Activated CD8-positive, alpha-beta T cell treated with anti-CD3 and anti-CD28 coated beads for 36 hours (primary cell): ENCODE measurements at regions not wholly inside any gene's neighbourhood (a gene's known extent, or its start where the extent isn't known, plus 50 kb on each side); places are given as distances from the start of the nearest gene placed in this dataset.

ENCODE experiments used
- ATAC-seq: fragments of 200-7000 bp; cut with Tn5 transposase; one replicate; pipeline ENCODE4 v1.10.0; 2021; ENCODE audit warnings: mild to moderate bottlenecking, moderate library complexity
- CTCF ChIA-PET: fragments of 350-600 bp; sonication (Branson Sonifier 250); formaldehyde crosslinking; loops from one replicate; lab custom pipeline; 2021; ENCODE audit warnings: antibody characterized with exemption; lab: Charles Lee
- POLR2A ChIA-PET: fragments of 350-600 bp; sonication (Branson Sonifier 250); formaldehyde crosslinking; loops from one replicate; lab custom pipeline; 2021; ENCODE audit warnings: antibody characterized with exemption; lab: Charles Lee
- DNase-seq: peaks from one replicate; pipeline ENCODE4 v3.0.0-alpha.2; 2020
- H3K27ac Mint-ChIP-seq: one replicate; pipeline ENCODE4 v1.8.0; 2021; ENCODE audit warnings: mild to moderate bottlenecking, mixed read lengths
- H3K27me3 Mint-ChIP-seq: one replicate; pipeline ENCODE4 v1.8.0; 2021; ENCODE audit warnings: mixed read lengths
- H3K36me3 Mint-ChIP-seq: one replicate; pipeline ENCODE4 v1.8.0; 2021; ENCODE audit warnings: low read depth, mixed read lengths
- H3K4me1 Mint-ChIP-seq: one replicate; pipeline ENCODE4 v1.8.0; 2021; ENCODE audit warnings: low read depth, mixed read lengths
- H3K4me3 Mint-ChIP-seq: one replicate; pipeline ENCODE4 v1.8.0; 2021; ENCODE audit warnings: mild to moderate bottlenecking, moderate library complexity, mixed read lengths
- H3K9me3 Mint-ChIP-seq: one replicate; pipeline ENCODE4 v1.8.0; 2021; ENCODE audit warnings: mixed read lengths
- CTCF ChIP-seq: fragments of 200-600 bp; IDR thresholded peaks from one replicate; pipeline ENCODE4 v1.8.0; 2022; ENCODE audit warnings: antibody characterized with exemption, mild to moderate bottlenecking
- intact Hi-C: fragments of 100-400 bp; cut with micrococcal nuclease; formaldehyde crosslinking; loops from one replicate; pipeline ENCODE4 v1.10.0; 2022

GRCh38 chr16:66261826-66262225 lies 104.7 kb upstream of the CDH5 start:
- ATAC-seq (no peak), DNase-seq (no peak)
- peaks cover 7% of the 10 kb centered on the region for H3K27me3 Mint-ChIP-seq
- no peak for TF ChIP-seq CTCF
- H3K4me1 Mint-ChIP-seq: peaks cover 4% of the 10 kb centered on the region
- H3K9me3 Mint-ChIP-seq: no peaks in the 10 kb centered on the region
- H3K4me3 Mint-ChIP-seq: no peak overlapping the region
- no peak overlapping the region for H3K27ac Mint-ChIP-seq
- no peaks in the 10 kb centered on the region for H3K36me3 Mint-ChIP-seq
- ChIA-PET CTCF (interaction anchor here (1.1 kb wide), 2 partner anchors 13 to 17 kb away, joined by 3 read pairs; no protein-coding TSS in a partner anchor), POLR2A (no interaction called here)
- intact Hi-C loops: loop anchor here (10.0 kb wide), 1 partner anchor 557 kb away; no protein-coding TSS in a partner anchor

- Mint-ChIP-seq H3K4me1 (no peaks in the 10 kb centered on the region), H3K9me3 (no peaks in the 10 kb centered on the region), H3K4me3 (no peak overlapping the region), H3K27me3 (peaks cover 2% of the 10 kb centered on the region), H3K27ac (no peak overlapping the region), H3K36me3 (no peaks in the 10 kb centered on the region)
- ChIA-PET POLR2A (no interaction called here), CTCF (interaction anchor here (1.1 to 1.6 kb wide), 2 partner anchors 10 to 14 kb away, joined by 3 to 4 read pairs; no protein-coding TSS in a partner anchor)
- intact Hi-C loops: loop anchor here (10.0 kb wide), 1 partner anchor 556 kb away; no protein-coding TSS in a partner anchor
- no peak for DNase-seq
- no peak for TF ChIP-seq CTCF
- no peak for ATAC-seq
Measured at GRCh38 chr16:66260522-66261254, 105.8 kb upstream of the CDH5 start.

- no peak for ATAC-seq
Measured at GRCh38 chr16:66258916-66259845, 107.3 kb upstream of the CDH5 start.

GRCh38 chr16:66256919-66257318 lies 109.6 kb upstream of the CDH5 start:
- Mint-ChIP-seq H3K36me3 (no peaks in the 10 kb centered on the region), H3K9me3 (no peaks in the 10 kb centered on the region), H3K4me3 (no peak overlapping the region), H3K27ac (no peak overlapping the region), H3K27me3 (no peaks in the 10 kb centered on the region), H3K4me1 (no peaks in the 10 kb centered on the region)
- POLR2A ChIA-PET: no interaction called here
- CTCF ChIA-PET: no interaction called here
- ATAC-seq: no peak
- TF ChIP-seq CTCF: no peak
- intact Hi-C loops: no loop called here
- no peak for DNase-seq

More at GRCh38 chr16:66258916-66259845, 107.3 kb upstream of the CDH5 start:
- Mint-ChIP-seq H3K36me3 (no peaks in the 10 kb centered on the region), H3K4me1 (no peaks in the 10 kb centered on the region), H3K4me3 (no peak overlapping the region), H3K27me3 (no peaks in the 10 kb centered on the region), H3K27ac (no peak overlapping the region), H3K9me3 (no peaks in the 10 kb centered on the region)
- no peak for DNase-seq
- CTCF ChIA-PET: interaction anchor here (1.6 kb wide), 1 partner anchor 11 kb away, joined by 4 read pairs; no protein-coding TSS in a partner anchor
- TF ChIP-seq CTCF: no peak
- intact Hi-C loops: no loop called here
- POLR2A ChIA-PET: no interaction called here
